ENCODE measurements at regions not wholly inside any gene's neighbourhood (a gene's known extent, or its start where the extent isn't known, plus 50 kb on each side); places are given as distances from the start of the nearest gene placed in this dataset.
"Not testable (repeated sequence)": the region's sequence is repeated elsewhere in the genome, so short reads cannot be mapped to it uniquely, and the experiment has no call there.

GRCh38 chr16:87146676-87147075, 170.5 kb downstream of the C16orf95 start:
- no peak overlapping the region for H3K4me3 ChIP-seq (ENCODE audit: low read depth, low read length)
- TF ChIP-seq CTCF (IDR thresholded peaks at IDR 0.05; ENCODE audit: insufficient read depth, low read depth, low read length, missing control alignments) = no peak
- no peak for DNase-seq (ENCODE audit: low read depth)

GRCh38 chr16:87149051-87149450, 168.1 kb downstream of the C16orf95 start:
- H3K4me3 ChIP-seq (ENCODE audit: low read depth, low read length) = no peak overlapping the region
- DNase-seq (ENCODE audit: low read depth) = no peak

GRCh38 chr16:87150262-87150661, 166.9 kb downstream of the C16orf95 start:
- DNase-seq (ENCODE audit: low read depth) = no peak
- no peak overlapping the region for H3K4me3 ChIP-seq (ENCODE audit: low read depth, low read length)
- no peak for TF ChIP-seq CTCF (IDR thresholded peaks at IDR 0.05; ENCODE audit: insufficient read depth, low read depth, low read length, missing control alignments)

More at GRCh38 chr16:87149051-87149450, 168.1 kb downstream of the C16orf95 start:
- TF ChIP-seq CTCF (IDR thresholded peaks at IDR 0.05; ENCODE audit: insufficient read depth, low read depth, low read length, missing control alignments) = no peak

GRCh38 chr16:87150681-87151280, 166.4 kb downstream of the C16orf95 start:
- TF ChIP-seq CTCF (IDR thresholded peaks at IDR 0.05; ENCODE audit: insufficient read depth, low read depth, low read length, missing control alignments) = no peak
- DNase-seq (ENCODE audit: low read depth) = no peak
- H3K4me3 ChIP-seq (ENCODE audit: low read depth, low read length) = no peak overlapping the region

- no peak for TF ChIP-seq CTCF (IDR thresholded peaks at IDR 0.05; ENCODE audit: insufficient read depth, low read depth, low read length, missing control alignments)
- no peak overlapping the region for H3K4me3 ChIP-seq (ENCODE audit: low read depth, low read length)
- no peak for DNase-seq (ENCODE audit: low read depth)
Observed at GRCh38 chr16:87152221-87152755, 164.9 kb downstream of the C16orf95 start.

- H3K4me3 ChIP-seq (ENCODE audit: low read depth, low read length) = no peak overlapping the region
- TF ChIP-seq CTCF (IDR thresholded peaks at IDR 0.05; ENCODE audit: insufficient read depth, low read depth, low read length, missing control alignments) = no peak
- DNase-seq (ENCODE audit: low read depth) = no peak
Observed at GRCh38 chr16:87153326-87153725, 163.9 kb downstream of the C16orf95 start.

- DNase-seq (ENCODE audit: low read depth); H3K4me3 ChIP-seq (ENCODE audit: low read depth, low read length): not testable (repeated sequence)
Observed at GRCh38 chr16:87155315-87155714, 161.9 kb downstream of the C16orf95 start.

All from GM12865 (cell line).